Left lung (tissue), 4 donors: ENCODE measurements at regions not wholly inside any gene's neighbourhood (a gene's known extent, or its start where the extent isn't known, plus 50 kb on each side); places are given as distances from the start of the nearest gene placed in this dataset.
"Not testable (repeated sequence)": the region's sequence is repeated elsewhere in the genome, so short reads cannot be mapped to it uniquely, and the experiment has no call there.

Experiments
- ATAC-seq: fragments of 200-7000 bp; cut with Tn5 transposase; one replicate; pipeline ENCODE4 v1.9.1; 2020; ENCODE audit warnings: moderate library complexity
- DNase-seq, 4 donors: peaks; one replicate each; pipeline ENCODE4 v3.0.0-alpha.2; 2013 to 2020
- H3K27ac ChIP-seq, 2 donors: fragments of 200-600 bp; sonication (generic) in 1 of 2; one replicate each; pipeline versions ENCODE4 v1.5.0 to v1.8.0; 2020 to 2021
- H3K27me3 ChIP-seq, 2 donors: fragments of 200-600 bp; sonication (generic) in 1 of 2; one replicate each; pipeline versions ENCODE4 v1.5.0 to v1.8.0; 2020 to 2021
- H3K36me3 ChIP-seq, 2 donors: fragments of 200-600 bp; sonication (generic) in 1 of 2; one replicate each; pipeline versions ENCODE4 v1.5.0 to v1.8.0; 2020 to 2021
- H3K4me1 ChIP-seq, 2 donors: fragments of 200-600 bp; one replicate each; pipeline ENCODE4 v1.8.0; 2021
- H3K4me3 ChIP-seq, 2 donors: fragments of 200-600 bp; sonication (generic) in 1 of 2; one replicate each; pipeline versions ENCODE4 v1.5.0 to v1.8.0; 2020 to 2021; ENCODE audit warnings: mild to moderate bottlenecking in 1 of 2
- H3K9me3 ChIP-seq, 2 donors: fragments of 200-600 bp; sonication (generic) in 1 of 2; one replicate each; pipeline versions ENCODE4 v1.5.0 to v1.8.0; 2020 to 2021
- intact Hi-C, 2 donors: fragments of 100-400 bp; cut with DNase I; formaldehyde crosslinking; loops; one replicate each; pipeline versions ENCODE4 v1.11.2 to v1.14.2; 2022
- TF ChIP-seq, protein P1 (sequence below), 2 donors: fragments of 200-600 bp; sonication (generic) in 1 of 2; IDR thresholded peaks; one replicate each; pipeline versions ENCODE4 v1.5.0 to v1.8.0; 2021; ENCODE audit warnings: antibody characterized with exemption in 2 of 2
- donor health status: DM: no; HTN: yes; CAD: no.
- donor health status: DM: no; HTN: no; CAD: no.

- DNase-seq (no peak), ATAC-seq (no peak)
- Histone ChIP-seq H3K27ac (no peak overlapping the region), H3K36me3 (no peaks in the 10 kb centered on the region), H3K9me3 (no peaks in the 10 kb centered on the region), H3K27me3 (no peaks in the 10 kb centered on the region), H3K4me3 (no peak overlapping the region), H3K4me1 (peaks cover 5 to 9% of the 10 kb centered on the region in 2 donors)
- TF ChIP-seq, protein P1, sequence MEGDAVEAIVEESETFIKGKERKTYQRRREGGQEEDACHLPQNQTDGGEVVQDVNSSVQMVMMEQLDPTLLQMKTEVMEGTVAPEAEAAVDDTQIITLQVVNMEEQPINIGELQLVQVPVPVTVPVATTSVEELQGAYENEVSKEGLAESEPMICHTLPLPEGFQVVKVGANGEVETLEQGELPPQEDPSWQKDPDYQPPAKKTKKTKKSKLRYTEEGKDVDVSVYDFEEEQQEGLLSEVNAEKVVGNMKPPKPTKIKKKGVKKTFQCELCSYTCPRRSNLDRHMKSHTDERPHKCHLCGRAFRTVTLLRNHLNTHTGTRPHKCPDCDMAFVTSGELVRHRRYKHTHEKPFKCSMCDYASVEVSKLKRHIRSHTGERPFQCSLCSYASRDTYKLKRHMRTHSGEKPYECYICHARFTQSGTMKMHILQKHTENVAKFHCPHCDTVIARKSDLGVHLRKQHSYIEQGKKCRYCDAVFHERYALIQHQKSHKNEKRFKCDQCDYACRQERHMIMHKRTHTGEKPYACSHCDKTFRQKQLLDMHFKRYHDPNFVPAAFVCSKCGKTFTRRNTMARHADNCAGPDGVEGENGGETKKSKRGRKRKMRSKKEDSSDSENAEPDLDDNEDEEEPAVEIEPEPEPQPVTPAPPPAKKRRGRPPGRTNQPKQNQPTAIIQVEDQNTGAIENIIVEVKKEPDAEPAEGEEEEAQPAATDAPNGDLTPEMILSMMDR (IDR thresholded peaks at IDR 0.05) = no peak
- intact Hi-C loops = no loop called here
Measured at GRCh38 chr16:49955858-49956257, 69.2 kb upstream of the CNEP1R1 start.

GRCh38 chr16:49956915-49957314, 68.1 kb upstream of the CNEP1R1 start:
- ATAC-seq (no peak), DNase-seq (no peak)
- intact Hi-C loops = no loop called here
- no peak overlapping the region for H3K27ac ChIP-seq
- no peak overlapping the region for H3K4me3 ChIP-seq
- peaks cover 5 to 11% of the 10 kb centered on the region in 2 donors for H3K4me1 ChIP-seq
- H3K9me3 ChIP-seq = no peaks in the 10 kb centered on the region
- H3K27me3 ChIP-seq = no peaks in the 10 kb centered on the region
- TF ChIP-seq, protein P1 (IDR thresholded peaks at IDR 0.05) = no peak
- H3K36me3 ChIP-seq = no peaks in the 10 kb centered on the region

GRCh38 chr16:49958448-49958847, 66.6 kb upstream of the CNEP1R1 start:
- Histone ChIP-seq H3K9me3 (no peaks in the 10 kb centered on the region), H3K36me3 (no peaks in the 10 kb centered on the region), H3K4me1 (peaks cover 5 to 11% of the 10 kb centered on the region in 2 donors), H3K27ac (peak overlapping the region; percentile 9 to 30), H3K4me3 (no peak overlapping the region), H3K27me3 (no peaks in the 10 kb centered on the region)
- intact Hi-C loops = no loop called here
- DNase-seq (peak in 1 of 4 donors; percentile 37), ATAC-seq (peak; percentile 69)
- TF ChIP-seq, protein P1 (IDR thresholded peaks at IDR 0.05) = no peak

- peak in 1 of 4 donors; percentile 51 for DNase-seq
- no peak overlapping the region for H3K4me3 ChIP-seq
- no peaks in the 10 kb centered on the region for H3K27me3 ChIP-seq
- peaks cover 5 to 11% of the 10 kb centered on the region in 2 donors for H3K4me1 ChIP-seq
- TF ChIP-seq, protein P1 (IDR thresholded peaks at IDR 0.05) = no peak
- H3K36me3 ChIP-seq = no peaks in the 10 kb centered on the region
- intact Hi-C loops = no loop called here
- H3K9me3 ChIP-seq = no peaks in the 10 kb centered on the region
- ATAC-seq = peak; percentile 32
- H3K27ac ChIP-seq = no peak overlapping the region
Measured at GRCh38 chr16:49959552-49960277, 65.3 kb upstream of the CNEP1R1 start.

DNA sequence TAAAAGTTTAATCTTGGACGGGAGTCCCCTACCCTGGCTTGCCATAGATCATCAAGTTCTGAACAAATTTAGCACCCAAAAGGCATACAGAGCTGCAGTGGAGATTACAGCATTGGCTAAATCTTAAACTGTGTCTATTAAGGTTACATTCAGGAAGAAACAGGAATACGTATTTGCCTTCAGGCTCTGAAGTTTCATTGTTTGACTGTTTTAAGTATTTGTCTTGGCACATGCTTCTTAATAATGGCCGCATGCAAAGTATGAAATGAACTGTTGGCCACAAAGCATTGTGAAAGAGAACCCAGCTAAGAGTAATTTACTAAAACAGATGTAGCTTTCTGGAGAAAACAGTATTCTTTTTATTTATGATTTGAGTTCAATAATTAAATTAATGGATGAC, 63.9 kb upstream of the CNEP1R1 start:
- ATAC-seq = peak; percentile 61
- DNase-seq = peak in 1 of 4 donors; percentile 66
- H3K4me3 ChIP-seq = no peak overlapping the region
- H3K36me3 ChIP-seq = no peaks in the 10 kb centered on the region
- H3K27me3 ChIP-seq = no peaks in the 10 kb centered on the region
- intact Hi-C loops = no loop called here
- H3K4me1 ChIP-seq = peaks cover 5 to 11% of the 10 kb centered on the region in 2 donors
- peak overlapping the region in 1 of 2 donors; percentile 20 for H3K27ac ChIP-seq
- H3K9me3 ChIP-seq = no peaks in the 10 kb centered on the region
- TF ChIP-seq, protein P1 (IDR thresholded peaks at IDR 0.05) = no peak

- H3K9me3 ChIP-seq, ATAC-seq, intact Hi-C loops, H3K36me3 ChIP-seq, H3K27ac ChIP-seq, H3K4me3 ChIP-seq, H3K27me3 ChIP-seq, DNase-seq: not testable (repeated sequence)
- H3K4me1 ChIP-seq = peaks cover 5 to 11% of the 10 kb centered on the region in 2 donors
Measured at GRCh38 chr16:49962566-49962965, 62.5 kb upstream of the CNEP1R1 start.
